Heart left ventricle (tissue), 16 donors: ENCODE measurements at regions not wholly inside any gene's neighbourhood (a gene's known extent, or its start where the extent isn't known, plus 50 kb on each side); places are given as distances from the start of the nearest gene placed in this dataset.

Source experiments
- ATAC-seq, 4 donors: fragments of 200-7000 bp; cut with Tn5 transposase; one replicate each; pipeline ENCODE4 v1.9.1; 2020 to 2022; ENCODE audit warnings: moderate library complexity in 4 of 4, mild to moderate bottlenecking in 3 of 4, moderate number of reproducible peaks in 1 of 4
- DNase-seq, 5 donors: peaks; one replicate each; pipeline ENCODE4 v3.0.0-alpha.2; 2020
- H3K27ac ChIP-seq, 12 donors: fragments of 200-600 bp; sonication (generic) in 4 of 12; one replicate each; pipeline versions ENCODE4 v1.5.0 to v1.8.0; 2016 to 2022; ENCODE audit warnings: mild to moderate bottlenecking in 2 of 12
- H3K27me3 ChIP-seq, 9 donors: fragments of 200-600 bp; sonication (generic) in 2 of 9; one replicate each; pipeline versions ENCODE4 v1.5.1 to v1.8.0; 2016 to 2022; ENCODE audit warnings: mild to moderate bottlenecking in 3 of 9
- H3K36me3 ChIP-seq, 9 donors: fragments of 200-600 bp; sonication (generic) in 2 of 9; one replicate each; pipeline versions ENCODE4 v1.5.0 to v1.8.0; 2018 to 2022; ENCODE audit warnings: mild to moderate bottlenecking in 2 of 9
- H3K4me1 ChIP-seq, 12 donors: fragments of 200-600 bp; sonication (generic) in 4 of 12; one replicate each; pipeline versions ENCODE4 v1.5.0 to v1.8.0; 2016 to 2022; ENCODE audit warnings: mild to moderate bottlenecking in 3 of 12
- H3K4me3 ChIP-seq, 12 donors: fragments of 200-600 bp; sonication (generic) in 4 of 12; one replicate each; pipeline versions ENCODE4 v1.5.0 to v1.8.0; 2017 to 2022; ENCODE audit warnings: mild to moderate bottlenecking in 9 of 12, moderate library complexity in 4 of 12
- H3K9me3 ChIP-seq, 12 donors: fragments of 200-600 bp; sonication (generic) in 4 of 12; one replicate each; pipeline versions ENCODE4 v1.5.0 to v1.8.0; 2016 to 2022; ENCODE audit warnings: mild to moderate bottlenecking in 1 of 12
- CTCF ChIP-seq, 12 donors: fragments of 200-600 bp; sonication (generic) in 4 of 12; IDR thresholded peaks; one replicate each; pipeline versions ENCODE4 v1.5.0 to v1.8.0; 2018 to 2022; ENCODE audit warnings: antibody characterized with exemption in 12 of 12, mild to moderate bottlenecking in 5 of 12
- POLR2A ChIP-seq, 2 donors: fragments of 450-650 bp; IDR thresholded peaks; one replicate each; pipeline ENCODE4 v1.6.1; 2017; ENCODE audit warnings: antibody characterized with exemption in 2 of 2, mild to moderate bottlenecking in 2 of 2, moderate library complexity in 2 of 2
- WGBS, 4 donors: extraction: QIAGEN DNeasy Blood & Tissue Kit in 2 of 4; methylation state at CpG; one replicate each; pipeline versions ENCODE4 v1.1.5 to v1.1.7; 2013 to 2018; 5-methylcytosine and 5-hydroxymethylcytosine counted together
- intact Hi-C, 10 donors: fragments of 100-400 bp; cut with DNase I; formaldehyde crosslinking; loops; one replicate each; pipeline versions ENCODE4 v1.11.1 to v1.14.2; 2022
- donor health status: ischemic (EF 13 %, LVEDD 7.1; RV severe dilation, severe dysfunction).
- donor health status: healthy with polysubstance abuse.
- donor health status: DM: no; HTN: yes; CAD: no.
- donor health status: DM: no; HTN: no; CAD: no.
- donor health status: ischemic (EF 25% LVEDD 6.9; RV normal size, moderate dysfunction).
- donor health status: ischemic (EF 25% LVEDD 5.7; RV mildly dilated, moderate dysfunction).
- donor health status: healthy.
- donor health status: DM: yes; HTN: yes; CAD: no.
- donor health status: ischemic (EF 35%, LVEDD 5.7; RV mildly dilated, moderate dysfunction).
- donor health status: nonischemic (EF 11% LVEDD 7.7; RV severe dilation, severe dysfunction).
- donor health status: DM: yes; HTN: yes; CAD: no.
- donor health status: PGD.
- donor health status: ischemic (EF 29% LVEDD 5.4; RV normal size, mild dysfunction).
- donor health status: nonischemic (EF 23%, LVEDD 6.1; RV moderate dilation, normal function).

GRCh38 chr16:9545522-9546437 is 454.3 kb downstream of the HAPSTR1 start:
- Histone ChIP-seq H3K27me3 (no peaks in the 10 kb centered on the region), H3K27ac (no peak overlapping the region), H3K4me1 (no peaks in the 10 kb centered on the region), H3K4me3 (no peak overlapping the region), H3K9me3 (peaks cover 0 to 4% (median 0%) of the 10 kb centered on the region in 12 donors), H3K36me3 (no peaks in the 10 kb centered on the region)
- no peak for DNase-seq
- TF ChIP-seq CTCF (IDR thresholded peaks at IDR 0.05) (no peak), POLR2A (IDR thresholded peaks at IDR 0.05) (no peak)
- WGBS, 4 donors: 77 to 80% (median 77%) methylated on average over 7 of the region's 7 CpGs
- ATAC-seq: no peak
- intact Hi-C loops: no loop called here

- no peaks in the 10 kb centered on the region for H3K36me3 ChIP-seq
- H3K9me3 ChIP-seq: peaks cover 0 to 4% (median 0%) of the 10 kb centered on the region in 12 donors
- no peak for ATAC-seq
- DNase-seq: no peak
- 86 to 93% (median 91%) methylated on average over 2 of the region's 2 CpGs for WGBS, 4 donors
- H3K4me3 ChIP-seq: no peak overlapping the region
- intact Hi-C loops: no loop called here
- H3K27me3 ChIP-seq: no peaks in the 10 kb centered on the region
- H3K4me1 ChIP-seq: no peaks in the 10 kb centered on the region
- H3K27ac ChIP-seq: no peak overlapping the region
- no peak for TF ChIP-seq POLR2A (IDR thresholded peaks at IDR 0.05)
- no peak for TF ChIP-seq CTCF (IDR thresholded peaks at IDR 0.05)
Measured at GRCh38 chr16:9546438-9546786, 455.0 kb downstream of the HAPSTR1 start.

- 42 to 54% (median 49%) methylated on average over 5 of the region's 5 CpGs for WGBS, 4 donors
- intact Hi-C loops: no loop called here
- H3K9me3 ChIP-seq: peaks cover 0 to 7% (median 0%) of the 10 kb centered on the region in 12 donors
- ATAC-seq (no peak), DNase-seq (no peak)
- H3K27ac ChIP-seq: no peak overlapping the region
- no peaks in the 10 kb centered on the region for H3K36me3 ChIP-seq
- H3K4me1 ChIP-seq: no peaks in the 10 kb centered on the region
- no peaks in the 10 kb centered on the region for H3K27me3 ChIP-seq
- H3K4me3 ChIP-seq: no peak overlapping the region
- TF ChIP-seq CTCF (IDR thresholded peaks at IDR 0.05): no peak
- TF ChIP-seq POLR2A (IDR thresholded peaks at IDR 0.05): no peak
Measured at GRCh38 chr16:9549487-9549886, 458.0 kb downstream of the HAPSTR1 start.

- 88 to 92% (median 90%) methylated on average over 3 of the region's 3 CpGs for WGBS, 4 donors
- Histone ChIP-seq H3K4me1 (no peaks in the 10 kb centered on the region), H3K36me3 (no peaks in the 10 kb centered on the region), H3K4me3 (no peak overlapping the region), H3K9me3 (peaks cover 0 to 13% (median 0%) of the 10 kb centered on the region in 12 donors), H3K27me3 (no peaks in the 10 kb centered on the region), H3K27ac (no peak overlapping the region)
- ATAC-seq (no peak), DNase-seq (no peak)
- no peak for TF ChIP-seq POLR2A (IDR thresholded peaks at IDR 0.05)
- TF ChIP-seq CTCF (IDR thresholded peaks at IDR 0.05): no peak
- intact Hi-C loops: no loop called here
Measured at GRCh38 chr16:9555051-9555450, 463.6 kb downstream of the HAPSTR1 start.
